ENCODE measurements at regions not wholly inside any gene's neighbourhood (a gene's known extent, or its start where the extent isn't known, plus 50 kb on each side); places are given as distances from the start of the nearest gene placed in this dataset.
A peak's percentile ranks its signal among the peaks of the same experiment; 100 is the strongest.

- H3K4me1 ChIP-seq (ENCODE audit: control insufficient read depth, insufficient read depth, low read length), result no peaks in the 10 kb centered on the region
- no peaks in the 10 kb centered on the region for H3K27me3 ChIP-seq (ENCODE audit: control insufficient read depth, insufficient read depth, low read length)
- no peak overlapping the region for H3K4me3 ChIP-seq (ENCODE audit: low read length)
- WGBS (ENCODE audit: insufficient coverage), result no CpG with 5 or more reads among the region's 2 CpGs
- peak; percentile 90 for DNase-seq
- H3K9me3 ChIP-seq (replicated peaks; ENCODE audit: control insufficient read depth, low read depth, low read length), result no peaks in the 10 kb centered on the region
- peak overlapping the region; percentile 39 for H3K27ac ChIP-seq (ENCODE audit: low read length)
- no peaks in the 10 kb centered on the region for H3K36me3 ChIP-seq (ENCODE audit: control insufficient read depth, insufficient read depth, low read length)
These were observed 399.0 kb upstream of the HNRNPA3 start for GRCh38 chr2:176813621-176814049.

GRCh38 chr2:176814274-176814673 is 398.3 kb upstream of the HNRNPA3 start:
- no peak for DNase-seq
- H3K4me1 ChIP-seq (ENCODE audit: control insufficient read depth, insufficient read depth, low read length), result peaks cover 2% of the 10 kb centered on the region
- H3K36me3 ChIP-seq (ENCODE audit: control insufficient read depth, insufficient read depth, low read length), result no peaks in the 10 kb centered on the region
- H3K27ac ChIP-seq (ENCODE audit: low read length), result peak overlapping the region; percentile 39
- no peaks in the 10 kb centered on the region for H3K9me3 ChIP-seq (replicated peaks; ENCODE audit: control insufficient read depth, low read depth, low read length)
- H3K27me3 ChIP-seq (ENCODE audit: control insufficient read depth, insufficient read depth, low read length), result no peaks in the 10 kb centered on the region
- H3K4me3 ChIP-seq (ENCODE audit: low read length), result no peak overlapping the region
- no CpG with 5 or more reads among the region's 1 CpG for WGBS (ENCODE audit: insufficient coverage)

- Histone ChIP-seq H3K4me1 (ENCODE audit: control insufficient read depth, insufficient read depth, low read length) (peaks cover 2% of the 10 kb centered on the region), H3K27ac (ENCODE audit: low read length) (no peak overlapping the region), H3K4me3 (ENCODE audit: low read length) (no peak overlapping the region), H3K27me3 (ENCODE audit: control insufficient read depth, insufficient read depth, low read length) (no peaks in the 10 kb centered on the region), H3K9me3 (replicated peaks; ENCODE audit: control insufficient read depth, low read depth, low read length) (no peaks in the 10 kb centered on the region), H3K36me3 (ENCODE audit: control insufficient read depth, insufficient read depth, low read length) (no peaks in the 10 kb centered on the region)
- WGBS (ENCODE audit: insufficient coverage), result no CpG with 5 or more reads among the region's 2 CpGs
- DNase-seq, result peak; percentile 52
These were observed 397.7 kb upstream of the HNRNPA3 start for GRCh38 chr2:176814740-176815367.

- no CpG with 5 or more reads among the region's 7 CpGs for WGBS (ENCODE audit: insufficient coverage)
- H3K27ac ChIP-seq (ENCODE audit: low read length), result no peak overlapping the region
- no peaks in the 10 kb centered on the region for H3K27me3 ChIP-seq (ENCODE audit: control insufficient read depth, insufficient read depth, low read length)
- no peak overlapping the region for H3K4me3 ChIP-seq (ENCODE audit: low read length)
- DNase-seq, result no peak
- H3K9me3 ChIP-seq (replicated peaks; ENCODE audit: control insufficient read depth, low read depth, low read length), result no peaks in the 10 kb centered on the region
- peaks cover 2% of the 10 kb centered on the region for H3K4me1 ChIP-seq (ENCODE audit: control insufficient read depth, insufficient read depth, low read length)
- H3K36me3 ChIP-seq (ENCODE audit: control insufficient read depth, insufficient read depth, low read length), result no peaks in the 10 kb centered on the region
These were observed 395.5 kb upstream of the HNRNPA3 start for GRCh38 chr2:176817061-176817565.

GRCh38 chr2:176818076-176818475 is 394.5 kb upstream of the HNRNPA3 start:
- no peak for DNase-seq
- Histone ChIP-seq H3K4me1 (ENCODE audit: control insufficient read depth, insufficient read depth, low read length) (peaks cover 2% of the 10 kb centered on the region), H3K27ac (ENCODE audit: low read length) (no peak overlapping the region), H3K36me3 (ENCODE audit: control insufficient read depth, insufficient read depth, low read length) (no peaks in the 10 kb centered on the region), H3K27me3 (ENCODE audit: control insufficient read depth, insufficient read depth, low read length) (no peaks in the 10 kb centered on the region), H3K4me3 (ENCODE audit: low read length) (no peak overlapping the region), H3K9me3 (replicated peaks; ENCODE audit: control insufficient read depth, low read depth, low read length) (no peaks in the 10 kb centered on the region)
- WGBS (ENCODE audit: insufficient coverage), result 42% methylated on average over 2 of the region's 4 CpGs

- Histone ChIP-seq H3K4me1 (ENCODE audit: control insufficient read depth, insufficient read depth, low read length) (peaks cover 2% of the 10 kb centered on the region), H3K4me3 (ENCODE audit: low read length) (no peak overlapping the region), H3K27me3 (ENCODE audit: control insufficient read depth, insufficient read depth, low read length) (no peaks in the 10 kb centered on the region), H3K9me3 (replicated peaks; ENCODE audit: control insufficient read depth, low read depth, low read length) (no peaks in the 10 kb centered on the region), H3K27ac (ENCODE audit: low read length) (peak overlapping the region; percentile 10), H3K36me3 (ENCODE audit: control insufficient read depth, insufficient read depth, low read length) (no peaks in the 10 kb centered on the region)
- DNase-seq, result peak; percentile 54
- 54% methylated on average over 3 of the region's 7 CpGs for WGBS (ENCODE audit: insufficient coverage)
These were observed 394.0 kb upstream of the HNRNPA3 start for GRCh38 chr2:176818617-176819016.

GRCh38 chr2:176819306-176819705 is 393.3 kb upstream of the HNRNPA3 start:
- no peaks in the 10 kb centered on the region for H3K36me3 ChIP-seq (ENCODE audit: control insufficient read depth, insufficient read depth, low read length)
- H3K4me1 ChIP-seq (ENCODE audit: control insufficient read depth, insufficient read depth, low read length), result peaks cover 2% of the 10 kb centered on the region
- 29% methylated on average over 3 of the region's 4 CpGs for WGBS (ENCODE audit: insufficient coverage)
- no peak for DNase-seq
- H3K9me3 ChIP-seq (replicated peaks; ENCODE audit: control insufficient read depth, low read depth, low read length), result no peaks in the 10 kb centered on the region
- no peak overlapping the region for H3K27ac ChIP-seq (ENCODE audit: low read length)
- H3K27me3 ChIP-seq (ENCODE audit: control insufficient read depth, insufficient read depth, low read length), result no peaks in the 10 kb centered on the region
- no peak overlapping the region for H3K4me3 ChIP-seq (ENCODE audit: low read length)

GRCh38 chr2:176820371-176820932 is 392.1 kb upstream of the HNRNPA3 start:
- Histone ChIP-seq H3K27me3 (ENCODE audit: control insufficient read depth, insufficient read depth, low read length) (no peaks in the 10 kb centered on the region), H3K36me3 (ENCODE audit: control insufficient read depth, insufficient read depth, low read length) (no peaks in the 10 kb centered on the region), H3K4me3 (ENCODE audit: low read length) (no peak overlapping the region), H3K27ac (ENCODE audit: low read length) (no peak overlapping the region), H3K4me1 (ENCODE audit: control insufficient read depth, insufficient read depth, low read length) (peaks cover 2% of the 10 kb centered on the region), H3K9me3 (replicated peaks; ENCODE audit: control insufficient read depth, low read depth, low read length) (no peaks in the 10 kb centered on the region)
- no peak for DNase-seq

GRCh38 chr2:176821350-176821749 is 391.2 kb upstream of the HNRNPA3 start:
- DNase-seq, result no peak
- Histone ChIP-seq H3K4me3 (ENCODE audit: low read length) (no peak overlapping the region), H3K9me3 (replicated peaks; ENCODE audit: control insufficient read depth, low read depth, low read length) (no peaks in the 10 kb centered on the region), H3K36me3 (ENCODE audit: control insufficient read depth, insufficient read depth, low read length) (no peaks in the 10 kb centered on the region), H3K27ac (ENCODE audit: low read length) (no peak overlapping the region), H3K4me1 (ENCODE audit: control insufficient read depth, insufficient read depth, low read length) (peaks cover 2% of the 10 kb centered on the region), H3K27me3 (ENCODE audit: control insufficient read depth, insufficient read depth, low read length) (no peaks in the 10 kb centered on the region)
- 100% methylated on average over 4 of the region's 4 CpGs for WGBS (ENCODE audit: insufficient coverage)

- DNase-seq, result no peak
- WGBS (ENCODE audit: insufficient coverage), result 90% methylated on average over 2 of the region's 2 CpGs
- H3K4me1 ChIP-seq (ENCODE audit: control insufficient read depth, insufficient read depth, low read length), result peaks cover 2% of the 10 kb centered on the region
- no peak overlapping the region for H3K27ac ChIP-seq (ENCODE audit: low read length)
- no peak overlapping the region for H3K4me3 ChIP-seq (ENCODE audit: low read length)
- no peaks in the 10 kb centered on the region for H3K9me3 ChIP-seq (replicated peaks; ENCODE audit: control insufficient read depth, low read depth, low read length)
- H3K36me3 ChIP-seq (ENCODE audit: control insufficient read depth, insufficient read depth, low read length), result no peaks in the 10 kb centered on the region
- no peaks in the 10 kb centered on the region for H3K27me3 ChIP-seq (ENCODE audit: control insufficient read depth, insufficient read depth, low read length)
These were observed 390.5 kb upstream of the HNRNPA3 start for GRCh38 chr2:176822060-176822459.
